Stimulated activated effector memory CD8-positive, alpha-beta T cell treated with anti-CD3 and anti-CD28 coated beads, Interleukin-12 subunit alpha, Interleukin-12 subunit beta, amount 100 ng/mL, for 72 hours (primary cell): ENCODE measurements at regions not wholly inside any gene's neighbourhood (a gene's known extent, or its start where the extent isn't known, plus 50 kb on each side); places are given as distances from the start of the nearest gene placed in this dataset.
"Not testable (repeated sequence)": the region's sequence is repeated elsewhere in the genome, so short reads cannot be mapped to it uniquely, and the experiment has no call there.

Source experiments
- ATAC-seq: fragments of 150-1000 bp; cut with Tn5 transposase; 2 replicates; pipeline ENCODE4 v1.10.0; 2021
- DNase-seq, 2 donors: peaks; one replicate each; pipeline ENCODE4 v3.0.0; 2021 to 2022; ENCODE audit warnings: low spot score in 2 of 2
- H3K27ac Mint-ChIP-seq: one replicate; pipeline ENCODE4 v1.8.0; 2022; ENCODE audit warnings: mild to moderate bottlenecking, mixed read lengths
- H3K36me3 Mint-ChIP-seq: one replicate; pipeline ENCODE4 v1.8.0; 2022; ENCODE audit warnings: mild to moderate bottlenecking, mixed read lengths
- H3K4me1 Mint-ChIP-seq: one replicate; pipeline ENCODE4 v1.8.0; 2022; ENCODE audit warnings: mixed read lengths
- H3K4me3 Mint-ChIP-seq: one replicate; pipeline ENCODE4 v1.8.0; 2022; ENCODE audit warnings: mild to moderate bottlenecking, mixed read lengths
- H3K9me3 Mint-ChIP-seq: one replicate; pipeline ENCODE4 v1.8.0; 2022; ENCODE audit warnings: mixed read lengths

DNA sequence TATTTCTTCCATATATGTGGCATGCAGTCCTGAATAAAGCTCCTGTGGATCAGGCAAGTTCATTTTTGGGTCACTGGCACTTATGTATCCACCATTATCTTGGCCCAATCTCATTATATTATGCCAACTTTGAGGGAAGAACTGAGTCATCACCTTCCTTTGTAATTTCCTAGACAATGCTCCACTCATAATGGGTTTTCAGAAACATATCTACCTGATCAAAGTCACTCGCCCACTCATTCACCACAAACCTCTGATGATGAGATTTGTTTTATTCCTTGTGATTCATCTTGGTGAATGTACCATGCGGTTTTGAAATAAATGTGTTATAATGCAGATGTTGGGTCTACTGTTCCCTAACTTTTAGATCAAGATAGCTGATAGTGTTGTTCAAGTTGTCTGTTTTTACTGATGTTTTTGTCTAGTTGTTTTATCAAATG lies 525.8 kb downstream of the KIF20B start:
- Mint-ChIP-seq H3K36me3 (no peaks in the 10 kb centered on the region), H3K9me3 (peaks cover 15% of the 10 kb centered on the region), H3K4me1 (no peaks in the 10 kb centered on the region), H3K4me3 (no peak overlapping the region), H3K27ac (no peak overlapping the region)
- DNase-seq (no peak), ATAC-seq (peak; percentile 91)

DNA sequence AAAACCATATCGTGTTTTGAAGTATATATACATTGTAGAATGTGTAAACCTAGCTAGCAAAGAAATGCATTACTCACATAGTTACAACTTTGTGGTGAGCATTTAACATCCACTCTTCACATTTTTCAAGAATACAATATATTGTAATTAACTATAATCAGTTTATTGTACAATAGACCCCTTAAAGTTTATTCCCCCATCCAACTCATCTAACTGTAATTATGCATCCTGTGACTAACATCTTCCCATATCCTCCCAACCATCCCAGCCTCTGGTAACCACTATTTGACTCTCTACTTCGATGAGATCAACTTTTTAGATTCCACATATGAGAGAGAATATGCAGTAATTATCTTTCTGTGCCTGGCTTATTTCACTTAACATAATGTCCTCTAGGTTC lies 526.4 kb downstream of the KIF20B start:
- H3K27ac Mint-ChIP-seq = no peak overlapping the region
- peaks cover 15% of the 10 kb centered on the region for H3K9me3 Mint-ChIP-seq

DNA sequence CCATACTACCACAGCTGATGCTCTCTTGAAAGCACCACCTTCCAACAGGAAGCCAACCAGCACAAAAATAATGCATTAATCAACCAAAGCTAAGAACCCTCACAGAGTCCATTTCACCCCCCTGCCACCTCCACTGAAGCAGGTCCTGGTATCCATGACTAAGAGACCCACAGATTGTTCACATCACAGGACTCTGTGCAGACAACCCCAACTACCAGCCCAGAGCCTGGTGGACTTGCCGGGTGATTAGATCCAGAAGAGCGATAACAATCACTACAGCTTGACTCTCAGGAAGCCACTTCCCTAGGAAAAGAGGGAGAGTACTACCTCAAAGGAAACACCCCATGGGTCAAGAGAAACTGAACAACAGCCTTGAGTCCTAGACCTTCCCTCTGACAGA lies 528.1 kb downstream of the KIF20B start:
- Mint-ChIP-seq H3K4me3 (no peak overlapping the region), H3K4me1 (no peaks in the 10 kb centered on the region), H3K9me3 (peaks cover 15% of the 10 kb centered on the region)

More for the DNA sequence above, 526.4 kb downstream of the KIF20B start:
- Mint-ChIP-seq H3K36me3 (no peaks in the 10 kb centered on the region), H3K4me1 (no peaks in the 10 kb centered on the region), H3K4me3 (no peak overlapping the region)
- no peak for DNase-seq
- ATAC-seq = no peak

DNA sequence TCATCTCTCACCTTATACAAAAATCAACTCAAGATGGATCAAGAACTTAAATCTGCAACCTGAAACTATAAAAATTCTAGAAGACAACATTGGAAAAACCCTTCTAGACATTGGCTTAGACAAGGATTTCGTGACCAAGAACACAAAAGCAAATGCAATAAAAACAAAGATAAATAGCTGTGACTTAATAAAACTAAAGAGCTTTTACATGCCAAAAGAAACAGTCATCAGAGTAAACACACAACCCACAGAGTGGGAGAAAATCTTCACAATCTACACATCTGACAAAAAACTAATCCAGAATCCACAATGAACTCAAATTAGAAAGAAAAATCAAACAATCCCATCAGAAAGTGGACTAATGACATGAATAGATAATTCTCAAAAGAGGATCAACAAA lies 532.4 kb downstream of the KIF20B start:
- H3K4me3 Mint-ChIP-seq, H3K27ac Mint-ChIP-seq, H3K4me1 Mint-ChIP-seq, ATAC-seq, H3K36me3 Mint-ChIP-seq, DNase-seq: not testable (repeated sequence)
- H3K9me3 Mint-ChIP-seq = peaks cover 13% of the 10 kb centered on the region

More for the DNA sequence above, 528.1 kb downstream of the KIF20B start:
- Mint-ChIP-seq H3K27ac (no peak overlapping the region), H3K36me3 (no peaks in the 10 kb centered on the region)
- no peak for ATAC-seq
- DNase-seq = no peak

DNA sequence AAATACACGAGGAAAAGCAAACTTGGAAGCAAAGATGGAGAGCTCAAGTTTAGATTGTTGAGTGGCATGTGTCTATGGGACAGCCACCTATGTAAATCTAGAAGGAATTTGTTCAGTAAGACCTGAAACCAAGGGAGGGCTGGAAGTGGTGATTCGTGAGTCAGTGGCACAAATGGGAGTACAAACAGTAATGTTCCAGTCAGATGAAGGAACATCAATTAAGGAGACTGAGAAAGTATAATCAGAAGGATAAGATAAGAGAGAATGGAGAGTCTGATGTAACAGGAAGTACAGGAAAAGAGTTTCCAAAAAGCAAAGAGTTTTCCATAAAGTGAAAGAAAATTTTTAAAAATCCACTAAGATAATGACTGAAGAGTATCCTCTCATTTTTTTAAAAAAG lies 544.2 kb downstream of the KIF20B start:
- DNase-seq (no peak), ATAC-seq (no peak)
- H3K36me3 Mint-ChIP-seq = no peaks in the 10 kb centered on the region
- no peak overlapping the region for H3K4me3 Mint-ChIP-seq
- no peak overlapping the region for H3K27ac Mint-ChIP-seq
- no peaks in the 10 kb centered on the region for H3K4me1 Mint-ChIP-seq
- H3K9me3 Mint-ChIP-seq = peaks cover 8% of the 10 kb centered on the region

DNA sequence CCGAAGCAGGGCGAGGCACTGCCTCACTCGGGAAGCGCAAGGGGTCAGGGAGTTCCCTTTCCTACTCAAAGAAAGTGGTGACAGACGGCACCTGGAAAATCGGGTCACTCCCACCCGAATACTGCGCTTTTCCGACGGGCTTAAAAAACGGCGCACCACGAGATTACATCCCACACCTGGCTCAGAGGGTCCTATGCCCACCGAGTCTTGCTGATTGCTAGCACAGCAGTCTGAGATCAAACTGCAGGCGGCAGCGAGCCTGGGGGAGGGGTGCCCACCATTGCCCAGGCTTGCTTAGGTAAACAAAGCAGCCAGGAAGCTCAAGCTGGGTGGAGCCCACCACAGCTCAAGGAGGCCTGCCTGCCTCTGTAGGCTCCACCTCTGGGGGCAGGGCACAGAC lies 549.4 kb downstream of the KIF20B start:
- not testable (repeated sequence) for DNase-seq, H3K4me1 Mint-ChIP-seq, ATAC-seq, H3K36me3 Mint-ChIP-seq, H3K27ac Mint-ChIP-seq, H3K9me3 Mint-ChIP-seq, H3K4me3 Mint-ChIP-seq

DNA sequence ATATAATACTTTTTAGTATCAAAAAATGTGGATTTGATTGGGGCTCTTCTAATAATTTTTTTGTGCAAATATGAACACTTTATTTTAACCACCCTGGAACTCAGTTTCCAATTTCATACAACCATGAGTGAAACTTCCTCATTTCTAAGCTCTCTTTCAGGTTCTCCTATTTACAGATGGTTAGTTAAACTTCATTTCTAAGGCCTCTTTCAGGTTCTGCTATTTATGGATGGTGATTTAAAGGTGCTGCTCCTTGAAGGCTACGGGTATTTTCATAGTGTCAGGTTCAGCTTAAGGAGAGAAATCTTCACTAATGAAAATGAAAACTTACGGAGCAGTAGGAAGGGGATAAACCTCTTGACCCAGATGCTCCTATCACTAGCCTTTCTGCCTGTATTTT lies 568.3 kb downstream of the KIF20B start:
- DNase-seq (no peak), ATAC-seq (no peak)
- Mint-ChIP-seq H3K4me1 (no peaks in the 10 kb centered on the region), H3K36me3 (no peaks in the 10 kb centered on the region), H3K4me3 (no peak overlapping the region), H3K9me3 (no peaks in the 10 kb centered on the region), H3K27ac (no peak overlapping the region)

DNA sequence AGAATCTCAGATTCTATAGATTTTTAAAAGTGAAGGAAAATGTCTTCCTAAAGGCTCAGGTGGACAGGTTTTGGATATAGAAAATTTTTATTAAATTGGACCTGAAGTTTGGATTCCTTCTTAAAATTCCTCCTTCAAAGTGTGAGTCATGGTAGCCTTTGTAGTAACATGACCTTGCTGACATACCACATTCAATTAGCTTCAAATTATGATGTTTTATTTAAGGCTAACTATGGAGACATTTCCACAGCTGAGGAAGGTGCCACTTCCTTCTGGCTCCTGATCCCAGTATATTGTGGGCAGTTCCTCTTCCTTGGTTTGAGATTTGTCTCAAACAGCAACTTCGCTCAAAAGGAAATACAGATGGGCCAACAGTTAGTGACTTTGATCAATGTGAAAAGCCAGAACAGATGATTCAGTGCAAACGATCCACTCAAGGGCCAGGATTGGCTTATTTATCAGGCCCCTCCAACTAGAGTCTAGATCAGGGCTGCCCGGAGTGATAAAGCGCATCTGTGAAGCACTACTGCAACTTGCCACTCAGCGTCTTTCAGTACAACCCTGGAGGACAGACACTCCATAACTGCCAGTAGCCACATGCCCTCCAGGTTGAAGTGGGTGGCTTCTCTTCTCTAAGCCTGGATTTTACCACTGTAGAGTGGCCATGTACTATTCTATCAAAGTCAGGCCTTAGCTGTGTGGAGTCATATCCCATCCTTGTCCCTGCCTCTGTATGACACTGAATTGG lies 573.5 kb downstream of the KIF20B start:
- Mint-ChIP-seq H3K4me1 (no peaks in the 10 kb centered on the region), H3K9me3 (peaks cover 5% of the 10 kb centered on the region), H3K4me3 (no peak overlapping the region), H3K36me3 (no peaks in the 10 kb centered on the region), H3K27ac (no peak overlapping the region)
- no peak for DNase-seq
- ATAC-seq = peak; percentile 36

DNA sequence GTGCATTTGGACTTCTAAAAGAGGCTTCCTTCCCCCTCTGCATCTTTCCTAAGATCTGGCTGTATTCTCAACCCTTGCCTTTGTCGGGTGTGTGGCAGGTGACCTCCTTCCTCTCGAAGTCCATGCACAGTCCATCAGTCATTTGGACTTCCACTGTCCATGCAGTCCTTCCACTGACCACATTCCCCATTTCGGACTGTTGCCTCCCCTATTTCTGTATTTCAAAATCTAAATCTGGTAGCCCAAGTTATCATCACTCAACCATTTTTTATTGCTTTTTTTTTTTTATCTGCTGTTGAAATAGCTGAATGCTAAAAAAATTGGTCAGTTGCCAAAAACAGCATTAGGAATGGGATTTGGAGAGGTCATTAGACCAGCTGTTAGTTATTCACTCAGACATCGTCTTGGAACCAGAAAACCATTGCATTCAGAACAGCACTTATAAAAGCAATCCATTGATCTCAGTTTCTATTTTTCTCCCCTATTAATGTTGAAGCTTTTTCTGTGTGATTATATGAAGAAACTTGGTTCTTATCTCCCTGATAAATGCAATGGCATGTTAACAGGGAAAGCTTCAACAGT lies 575.6 kb downstream of the KIF20B start:
- Mint-ChIP-seq H3K36me3 (no peaks in the 10 kb centered on the region), H3K4me3 (no peak overlapping the region), H3K9me3 (peaks cover 5% of the 10 kb centered on the region), H3K4me1 (no peaks in the 10 kb centered on the region), H3K27ac (no peak overlapping the region)
- ATAC-seq (no peak), DNase-seq (no peak)

DNA sequence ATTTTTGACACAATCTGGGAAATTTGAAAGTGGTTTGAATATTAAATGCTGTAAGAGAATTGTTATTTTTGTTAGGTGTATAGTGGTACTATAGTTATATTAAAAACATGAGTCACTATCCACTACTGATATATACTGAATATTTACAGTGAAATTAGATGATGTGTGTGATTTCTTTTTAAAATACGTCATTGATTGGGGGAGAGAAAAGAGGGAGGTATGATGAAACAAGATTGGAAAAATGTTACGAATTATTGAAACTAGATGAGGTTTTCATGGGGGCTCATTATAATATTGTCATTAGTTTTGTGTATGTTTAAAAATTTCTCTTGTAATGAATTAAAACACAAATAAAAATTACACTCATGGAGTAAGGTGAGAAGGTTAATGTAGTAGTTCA lies 571.4 kb downstream of the HTR7 start:
- Mint-ChIP-seq H3K27ac (no peak overlapping the region), H3K4me3 (no peak overlapping the region), H3K36me3 (no peaks in the 10 kb centered on the region), H3K4me1 (no peaks in the 10 kb centered on the region), H3K9me3 (peaks cover 5% of the 10 kb centered on the region)
- ATAC-seq (no peak), DNase-seq (no peak)

DNA sequence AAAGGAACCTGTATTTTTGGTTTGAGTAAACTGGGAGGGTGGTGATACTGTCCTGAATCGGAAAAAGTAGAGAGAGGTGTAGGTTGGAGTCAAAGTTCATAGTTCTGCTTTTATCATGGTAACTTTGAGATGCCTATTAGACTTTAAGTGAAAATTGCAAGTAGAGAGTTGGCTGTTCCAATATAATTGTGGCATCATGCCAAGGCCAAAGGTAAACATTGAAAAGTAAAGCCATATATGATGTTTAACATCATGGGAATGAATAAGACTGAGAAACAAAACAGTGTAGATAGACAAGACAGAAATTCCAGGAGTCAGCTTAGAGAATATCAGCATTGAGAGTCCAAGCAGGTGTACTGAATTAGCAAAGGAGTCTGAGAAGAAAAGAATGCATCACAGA lies 570.9 kb downstream of the HTR7 start:
- Mint-ChIP-seq H3K36me3 (no peaks in the 10 kb centered on the region), H3K9me3 (peaks cover 5% of the 10 kb centered on the region), H3K4me1 (no peaks in the 10 kb centered on the region), H3K4me3 (no peak overlapping the region), H3K27ac (no peak overlapping the region)
- ATAC-seq = no peak
- DNase-seq = no peak

DNA sequence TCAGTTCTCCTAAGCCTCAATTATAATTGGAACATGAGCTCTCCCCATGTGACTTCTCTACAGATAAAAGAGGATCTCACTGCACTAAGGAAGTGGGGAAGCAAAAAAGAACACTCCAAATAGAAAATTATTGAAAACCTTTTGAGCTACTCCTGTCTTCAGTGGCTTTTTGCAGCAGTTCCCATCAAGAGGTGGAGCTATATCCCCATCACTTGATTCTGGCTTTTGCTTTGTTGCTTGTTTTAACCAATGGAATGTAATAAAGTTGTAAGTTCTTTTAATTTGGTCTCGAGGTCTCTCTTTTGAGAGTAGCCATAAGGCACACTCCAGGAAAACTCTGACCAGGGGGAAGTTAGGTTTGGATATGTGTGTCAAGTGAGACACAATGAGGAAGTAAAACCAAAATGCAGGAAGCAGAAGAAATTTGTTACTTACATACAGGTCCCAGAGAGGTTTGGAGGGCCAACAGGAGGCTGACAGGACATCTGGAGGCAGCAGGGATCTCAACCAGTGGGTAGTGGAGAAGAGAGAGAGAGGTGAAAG lies 569.4 kb downstream of the HTR7 start:
- no peak for DNase-seq
- peaks cover 5% of the 10 kb centered on the region for H3K9me3 Mint-ChIP-seq

DNA sequence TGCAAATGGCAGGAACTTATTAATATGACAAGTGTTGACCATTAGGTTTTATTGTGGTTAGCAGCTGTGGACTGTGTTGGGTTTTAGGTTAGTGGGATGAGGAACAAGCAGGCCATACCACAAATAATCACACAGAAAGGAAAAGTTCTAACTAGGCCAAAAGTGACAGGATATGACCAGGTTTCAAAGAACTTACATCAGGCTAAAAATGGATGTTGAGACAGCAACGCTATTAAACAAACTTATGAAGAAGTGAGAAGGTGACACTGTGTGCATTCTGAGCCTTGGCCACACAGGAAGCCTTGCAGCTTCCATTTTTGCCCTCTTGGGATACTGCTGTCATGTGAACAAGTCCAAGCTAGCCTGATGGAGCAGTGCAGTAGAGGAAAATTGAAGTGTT lies 568.8 kb downstream of the HTR7 start:
- Mint-ChIP-seq H3K9me3 (peaks cover 5% of the 10 kb centered on the region), H3K36me3 (no peaks in the 10 kb centered on the region), H3K4me3 (no peak overlapping the region), H3K4me1 (no peaks in the 10 kb centered on the region), H3K27ac (no peak overlapping the region)
- DNase-seq = no peak
- ATAC-seq = no peak

More for the DNA sequence above, 569.4 kb downstream of the HTR7 start:
- no peak for ATAC-seq
- Mint-ChIP-seq H3K27ac (no peak overlapping the region), H3K36me3 (no peaks in the 10 kb centered on the region), H3K4me1 (no peaks in the 10 kb centered on the region), H3K4me3 (no peak overlapping the region)

DNA sequence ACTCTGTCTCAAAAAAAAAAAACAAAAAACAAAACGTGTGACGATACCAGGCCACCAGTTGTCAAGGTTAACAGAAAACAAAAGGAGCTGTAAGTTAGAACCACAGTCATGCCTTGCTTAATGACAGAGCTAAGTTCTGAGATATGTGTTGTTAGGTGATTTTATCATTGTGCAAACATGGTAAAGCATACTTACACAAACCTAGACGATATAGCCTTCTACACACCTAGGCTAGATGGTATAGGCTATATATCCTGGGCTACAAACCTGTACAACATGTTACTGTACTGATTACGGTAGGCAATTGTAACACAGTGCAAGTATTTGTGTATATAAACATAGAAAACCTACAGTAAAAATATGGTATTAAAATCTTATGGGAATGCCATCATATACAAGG lies 564.2 kb downstream of the HTR7 start:
- DNase-seq (no peak), ATAC-seq (no peak)
- H3K36me3 Mint-ChIP-seq = no peaks in the 10 kb centered on the region
- no peak overlapping the region for H3K27ac Mint-ChIP-seq
- no peak overlapping the region for H3K4me3 Mint-ChIP-seq
- H3K4me1 Mint-ChIP-seq = no peaks in the 10 kb centered on the region
- peaks cover 7% of the 10 kb centered on the region for H3K9me3 Mint-ChIP-seq

DNA sequence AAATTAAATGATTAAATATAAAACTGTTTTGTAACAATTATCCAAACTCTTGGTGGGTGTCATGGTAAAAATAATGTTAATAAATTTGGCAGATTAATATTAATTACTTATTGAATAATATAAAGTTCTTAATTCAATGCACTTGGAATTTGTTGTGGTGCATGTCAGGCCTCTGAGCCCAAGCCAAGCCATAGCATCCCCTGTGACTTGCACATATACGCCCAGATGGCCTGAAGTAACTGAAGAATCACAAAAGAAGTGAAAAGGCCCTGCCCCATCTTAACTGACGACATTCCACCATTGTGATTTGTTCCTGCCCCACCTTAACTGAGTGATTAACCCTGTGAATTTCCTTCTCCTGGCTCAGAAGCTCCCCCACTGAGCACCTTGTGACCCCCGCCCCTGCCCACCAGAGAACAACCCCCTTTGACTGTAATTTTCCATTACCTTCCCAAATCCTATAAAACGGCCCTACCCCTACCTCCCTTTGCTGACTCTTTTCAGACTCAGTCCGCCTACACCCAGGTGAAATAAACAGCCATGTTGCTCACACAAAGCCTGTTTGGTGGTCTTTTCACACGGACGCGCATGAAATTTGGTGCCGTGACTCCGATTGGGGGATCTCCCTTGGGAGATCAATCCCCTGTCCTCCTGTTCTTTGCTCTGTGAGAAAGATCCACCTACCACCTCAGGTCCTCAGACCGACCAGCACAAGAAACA lies 562.9 kb downstream of the HTR7 start:
- not testable (repeated sequence) for ATAC-seq, H3K4me3 Mint-ChIP-seq

More for the DNA sequence above, 562.9 kb downstream of the HTR7 start:
- DNase-seq, H3K27ac Mint-ChIP-seq, H3K4me1 Mint-ChIP-seq, H3K36me3 Mint-ChIP-seq, H3K9me3 Mint-ChIP-seq: not testable (repeated sequence)
